22Rv1 (cell line): ENCODE measurements at regions not wholly inside any gene's neighbourhood (a gene's known extent, or its start where the extent isn't known, plus 50 kb on each side); places are given as distances from the start of the nearest gene placed in this dataset.

Experiments
- H3K27ac ChIP-seq: fragments of 450-650 bp; 2 replicates; pipeline ENCODE4 v1.5.1; 2017
- ZFX ChIP-seq: fragments of 450-650 bp; IDR thresholded peaks from 2 replicates; pipeline ENCODE4 v1.6.1; 2017; ENCODE audit warnings: antibody characterized with exemption, borderline replicate concordance
- TF ChIP-seq, protein P1 (sequence below): fragments of 450-650 bp; IDR thresholded peaks from 2 replicates; pipeline ENCODE4 v1.5.1; 2017; ENCODE audit warnings: mild to moderate bottlenecking

DNA sequence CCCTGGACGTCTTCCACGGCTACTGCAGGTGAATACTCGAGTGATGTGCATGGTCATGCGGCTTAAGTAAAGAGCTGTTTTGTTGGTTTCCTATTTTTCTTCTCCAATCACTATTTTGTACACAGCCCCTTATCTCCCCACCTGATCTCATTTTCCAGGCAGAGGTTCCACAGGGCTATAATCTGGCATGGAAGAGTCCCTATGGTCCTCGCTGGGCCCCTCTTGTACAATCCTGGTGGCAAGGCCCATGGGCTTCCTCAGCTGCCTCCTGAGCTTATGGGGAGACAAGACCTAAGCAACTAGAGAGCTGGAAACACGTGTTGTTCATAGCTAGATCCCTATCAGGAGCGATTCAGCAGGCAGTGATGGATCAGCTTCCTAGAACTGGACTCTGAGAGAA lies 181.3 kb upstream of the ADO start:
- H3K27ac ChIP-seq = no peak overlapping the region
- no peak for TF ChIP-seq ZFX
- TF ChIP-seq, protein P1, sequence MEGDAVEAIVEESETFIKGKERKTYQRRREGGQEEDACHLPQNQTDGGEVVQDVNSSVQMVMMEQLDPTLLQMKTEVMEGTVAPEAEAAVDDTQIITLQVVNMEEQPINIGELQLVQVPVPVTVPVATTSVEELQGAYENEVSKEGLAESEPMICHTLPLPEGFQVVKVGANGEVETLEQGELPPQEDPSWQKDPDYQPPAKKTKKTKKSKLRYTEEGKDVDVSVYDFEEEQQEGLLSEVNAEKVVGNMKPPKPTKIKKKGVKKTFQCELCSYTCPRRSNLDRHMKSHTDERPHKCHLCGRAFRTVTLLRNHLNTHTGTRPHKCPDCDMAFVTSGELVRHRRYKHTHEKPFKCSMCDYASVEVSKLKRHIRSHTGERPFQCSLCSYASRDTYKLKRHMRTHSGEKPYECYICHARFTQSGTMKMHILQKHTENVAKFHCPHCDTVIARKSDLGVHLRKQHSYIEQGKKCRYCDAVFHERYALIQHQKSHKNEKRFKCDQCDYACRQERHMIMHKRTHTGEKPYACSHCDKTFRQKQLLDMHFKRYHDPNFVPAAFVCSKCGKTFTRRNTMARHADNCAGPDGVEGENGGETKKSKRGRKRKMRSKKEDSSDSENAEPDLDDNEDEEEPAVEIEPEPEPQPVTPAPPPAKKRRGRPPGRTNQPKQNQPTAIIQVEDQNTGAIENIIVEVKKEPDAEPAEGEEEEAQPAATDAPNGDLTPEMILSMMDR = no peak

DNA sequence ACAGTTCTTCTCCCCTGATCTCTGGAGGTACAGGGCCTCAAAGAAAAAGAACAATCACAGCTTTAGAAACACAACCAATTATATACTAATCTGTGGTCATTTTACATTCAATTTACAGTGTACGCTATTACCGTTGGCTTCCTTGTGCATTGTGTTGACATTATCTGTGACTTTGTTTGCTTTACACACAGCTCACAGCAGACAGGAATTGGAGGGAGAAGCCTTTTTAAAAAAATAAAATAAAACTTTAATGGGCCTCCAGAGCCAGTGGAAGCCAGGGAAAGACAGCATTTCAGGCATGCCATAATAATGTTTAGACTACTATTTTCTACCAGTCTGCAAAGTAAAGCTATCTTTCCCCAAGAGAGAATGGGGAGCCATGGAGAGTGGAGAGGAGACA lies 179.0 kb upstream of the ADO start:
- TF ChIP-seq, protein P1 = no peak
- no peak for TF ChIP-seq ZFX
- H3K27ac ChIP-seq = no peak overlapping the region

DNA sequence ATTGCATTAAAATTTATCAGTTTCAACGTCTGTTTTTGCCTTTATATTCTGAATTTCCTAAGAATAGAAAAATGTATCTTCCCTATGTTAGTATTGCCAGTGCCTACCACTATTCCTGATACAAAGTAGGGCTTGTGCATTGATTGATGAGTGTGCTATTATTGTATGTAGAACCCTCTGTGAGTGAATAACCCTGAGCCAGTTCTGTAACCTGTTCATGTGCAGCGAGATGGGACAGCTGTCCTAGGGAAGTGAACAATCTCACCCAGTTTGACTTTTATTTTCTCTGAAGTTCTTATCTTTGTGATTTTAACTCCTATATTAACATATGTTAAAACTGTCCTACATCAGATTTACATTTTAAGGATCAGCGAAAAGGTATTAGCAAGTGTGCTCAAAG lies 178.4 kb upstream of the ADO start:
- H3K27ac ChIP-seq = no peak overlapping the region

DNA sequence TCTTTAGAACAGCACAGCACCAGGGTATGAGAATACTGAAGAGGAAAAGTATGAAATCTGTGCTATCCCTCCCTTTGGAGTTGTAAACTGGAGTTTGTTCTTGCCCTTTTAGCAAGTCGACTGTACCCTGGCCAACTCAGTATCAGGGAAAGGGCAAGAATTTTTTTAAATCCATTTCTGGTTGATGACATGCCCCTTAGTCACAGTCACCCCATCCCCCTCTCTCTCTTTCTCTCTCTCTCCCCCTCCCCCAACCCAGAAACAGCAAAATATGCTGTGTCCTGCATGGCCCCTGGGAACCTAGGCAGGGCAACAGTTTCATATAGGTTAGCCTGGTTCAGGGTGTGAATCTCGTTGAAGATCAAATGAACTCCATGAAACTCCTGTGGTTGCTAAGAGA lies 177.7 kb upstream of the ADO start:
- TF ChIP-seq ZFX = no peak
- TF ChIP-seq, protein P1 = no peak
- no peak overlapping the region for H3K27ac ChIP-seq

More for the DNA sequence above, 178.4 kb upstream of the ADO start:
- TF ChIP-seq, protein P1 = no peak

DNA sequence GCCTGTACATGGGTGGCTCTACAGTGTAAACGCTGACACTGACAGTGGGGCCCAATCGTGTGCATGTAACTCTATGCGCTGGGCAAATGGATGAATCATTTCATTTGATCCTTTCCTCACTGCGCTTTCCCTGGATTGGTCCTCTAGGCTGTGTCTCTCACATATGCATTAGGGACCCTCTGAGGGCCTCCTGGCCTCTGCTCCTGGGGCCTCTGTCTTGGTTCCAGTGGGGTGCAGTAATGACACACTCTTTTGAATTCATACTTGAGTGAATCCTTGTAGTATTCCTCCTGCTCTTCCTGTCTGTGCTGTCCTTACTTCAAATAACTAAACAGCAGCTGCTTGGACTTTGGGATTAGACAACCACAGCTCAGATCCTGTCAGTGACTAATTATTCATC lies 176.5 kb upstream of the ADO start:
- no peak overlapping the region for H3K27ac ChIP-seq
- TF ChIP-seq, protein P1 = no peak
- no peak for TF ChIP-seq ZFX

DNA sequence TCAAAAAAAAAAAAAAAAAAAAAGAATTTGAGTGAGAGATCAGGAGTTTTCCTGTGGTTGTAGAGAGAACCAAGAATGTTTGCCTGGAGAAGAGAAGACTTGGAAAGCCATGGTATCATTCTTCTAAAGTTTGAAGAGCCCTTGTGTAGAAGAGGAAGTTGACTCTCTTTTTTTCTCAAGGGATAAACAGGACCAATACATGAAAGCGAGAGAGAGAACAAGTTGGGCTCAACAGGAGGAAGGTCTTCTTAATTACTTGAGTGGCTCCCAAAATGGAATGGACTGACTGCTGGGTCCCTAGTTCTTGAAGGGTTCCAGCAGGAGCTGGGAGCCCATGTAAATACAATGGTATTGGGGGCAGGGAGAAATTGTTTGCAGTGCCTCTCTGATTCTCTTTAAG lies 173.3 kb upstream of the ADO start:
- TF ChIP-seq ZFX = no peak
- TF ChIP-seq, protein P1 = no peak
- no peak overlapping the region for H3K27ac ChIP-seq

DNA sequence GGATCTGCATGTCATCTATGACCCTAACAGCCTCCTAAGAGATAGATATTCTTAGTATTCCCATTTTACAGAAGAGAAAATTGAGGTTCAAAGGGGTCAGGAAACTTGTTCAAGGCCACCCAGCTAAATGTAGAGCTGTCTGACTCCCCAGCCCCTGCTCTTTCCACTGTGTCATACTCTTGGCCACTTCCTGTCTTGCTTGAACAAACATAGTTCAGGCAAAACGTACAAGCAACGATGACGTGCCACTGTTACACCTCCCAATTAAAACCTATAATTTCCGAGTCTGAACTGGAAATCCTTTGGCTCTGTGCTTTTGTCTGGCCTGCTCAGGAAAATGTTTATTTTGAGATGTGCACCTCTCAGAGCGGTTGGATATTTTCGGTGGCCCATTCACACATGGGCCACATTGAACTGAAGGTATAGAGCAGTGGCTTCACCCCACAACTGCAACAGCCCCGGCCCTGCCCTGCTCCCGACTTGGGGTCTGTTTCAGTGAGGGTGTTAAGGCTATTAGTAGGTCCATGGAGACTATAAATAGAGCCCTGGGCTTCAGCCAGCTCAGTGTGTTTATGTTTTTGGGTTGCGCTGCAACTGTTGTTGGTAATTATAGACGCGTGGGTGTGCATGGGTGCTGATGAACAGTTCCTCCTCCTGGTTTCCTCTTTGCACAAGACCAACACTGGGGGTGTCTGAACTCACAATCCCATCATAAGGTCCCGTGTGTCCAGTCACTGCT lies 172.3 kb upstream of the ADO start:
- TF ChIP-seq, protein P1 = no peak
- no peak for TF ChIP-seq ZFX
- no peak overlapping the region for H3K27ac ChIP-seq
